SK-N-SH treated with all-trans-retinoic acid at 6 μM for 48 hours (cell line): ENCODE measurements at regions not wholly inside any gene's neighbourhood (a gene's known extent, or its start where the extent isn't known, plus 50 kb on each side); places are given as distances from the start of the nearest gene placed in this dataset.

Source experiments
- ATAC-seq: fragments of 200-7000 bp; cut with Tn5 transposase; 3 replicates; pipeline ENCODE4 v1.9.1; 2020; ENCODE audit warnings: mild to moderate bottlenecking, moderate library complexity
- ISL1 ChIP-seq: fragments of 250-450 bp; sonication (Bioruptor Pico); IDR thresholded peaks from 2 replicates; pipeline ENCODE4 v2.1.2; 2022; ENCODE audit warnings: mild to moderate bottlenecking, moderate library complexity
- SNAI2 ChIP-seq: fragments of 250-450 bp; sonication (Bioruptor Pico); IDR thresholded peaks from 2 replicates; pipeline ENCODE4 v1.5.0; 2020; ENCODE audit warnings: mild to moderate bottlenecking, moderate library complexity
- TF ChIP-seq, protein P1 (sequence below): fragments of 250-450 bp; sonication (Bioruptor Pico); IDR thresholded peaks from 2 replicates; pipeline ENCODE4 v1.8.0; 2021; ENCODE audit warnings: low read depth, mild to moderate bottlenecking, moderate library complexity, borderline replicate concordance

DNA sequence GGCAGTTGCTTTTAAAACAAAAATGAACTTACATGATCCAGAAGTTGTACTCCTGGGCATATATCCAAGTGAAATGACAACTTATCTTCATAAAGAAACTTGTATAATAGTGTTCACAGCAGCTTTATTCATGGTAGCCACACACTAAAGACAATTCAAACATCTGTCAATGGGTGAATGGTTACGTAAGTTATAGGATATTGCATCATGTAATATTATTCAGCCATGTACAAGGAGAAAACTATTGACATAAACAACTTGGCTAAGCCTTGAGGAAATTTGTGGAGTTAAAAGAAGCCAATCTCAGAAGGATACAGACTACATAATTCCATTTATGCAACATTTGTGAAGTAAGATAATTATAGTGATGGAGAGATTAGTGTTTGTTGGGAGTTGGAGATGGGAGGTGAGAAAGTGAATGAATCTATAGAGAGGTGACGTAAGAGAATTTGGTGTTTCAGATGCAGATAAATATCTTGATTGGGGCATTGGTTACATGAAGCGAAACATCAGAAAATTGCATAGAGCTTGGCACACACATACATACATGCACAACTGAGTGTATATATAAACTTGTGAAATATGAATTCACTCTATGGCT, 49.9 kb upstream of the GRIK1 start:
- no peak for ATAC-seq
- TF ChIP-seq ISL1 (CRISPR knock-in tag) (no peak), SNAI2 (no peak)
- TF ChIP-seq, protein P1, sequence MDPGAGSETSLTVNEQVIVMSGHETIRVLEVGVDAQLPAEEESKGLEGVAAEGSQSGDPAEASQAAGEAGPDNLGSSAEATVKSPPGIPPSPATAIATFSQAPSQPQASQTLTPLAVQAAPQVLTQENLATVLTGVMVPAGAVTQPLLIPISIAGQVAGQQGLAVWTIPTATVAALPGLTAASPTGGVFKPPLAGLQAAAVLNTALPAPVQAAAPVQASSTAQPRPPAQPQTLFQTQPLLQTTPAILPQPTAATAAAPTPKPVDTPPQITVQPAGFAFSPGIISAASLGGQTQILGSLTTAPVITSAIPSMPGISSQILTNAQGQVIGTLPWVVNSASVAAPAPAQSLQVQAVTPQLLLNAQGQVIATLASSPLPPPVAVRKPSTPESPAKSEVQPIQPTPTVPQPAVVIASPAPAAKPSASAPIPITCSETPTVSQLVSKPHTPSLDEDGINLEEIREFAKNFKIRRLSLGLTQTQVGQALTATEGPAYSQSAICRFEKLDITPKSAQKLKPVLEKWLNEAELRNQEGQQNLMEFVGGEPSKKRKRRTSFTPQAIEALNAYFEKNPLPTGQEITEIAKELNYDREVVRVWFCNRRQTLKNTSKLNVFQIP (CRISPR knock-in tag): no peak
